GM12878 (cell line): ENCODE measurements at regions not wholly inside any gene's neighbourhood (a gene's known extent, or its start where the extent isn't known, plus 50 kb on each side); places are given as distances from the start of the nearest gene placed in this dataset.

Experiments
- ATAC-seq: fragments of 200-7000 bp; cut with Tn5 transposase; 3 replicates; pipeline ENCODE4 v1.9.1; 2020; ENCODE audit warnings: mild to moderate bottlenecking, moderate library complexity
- BruUV-seq: library from RNA; stranded (reverse); fragments of 400-500 nt; replicated peaks from 2 replicates; lab custom pipeline; 2021; lab: Mats Ljungman, UMichigan
- CTCF ChIA-PET: fragments of 300-600 bp; sonication (Branson Sonifier 250); formaldehyde crosslinking; extraction: SDS; loops from one replicate; lab custom pipeline; 2021; ENCODE audit warnings: inconsistent platforms; lab: Yijun Ruan, JAX
- POLR2A ChIA-PET: fragments of 350-600 bp; formaldehyde crosslinking; extraction: SDS; loops from one replicate; lab custom pipeline; 2021; ENCODE audit warnings: inconsistent platforms; lab: Charles Lee
- RAD21 ChIA-PET: fragments of 300-600 bp; sonication (Branson Sonifier 250); formaldehyde crosslinking; loops from one replicate; lab custom pipeline; 2023; ENCODE audit warnings: antibody characterized with exemption; ENCODE audit not compliant: unreplicated experiment; lab: Charles Lee
- SMC1A ChIA-PET: fragments of 300-600 bp; sonication (Branson Sonifier 250); formaldehyde crosslinking; loops from one replicate; lab custom pipeline; 2023; ENCODE audit not compliant: unreplicated experiment, uncharacterized antibody; lab: Charles Lee
- DNase-seq: peaks from one replicate; pipeline ENCODE4 v3.0.0-alpha.2; 2011; ENCODE audit warnings: low read depth, low spot score
- FAIRE-seq: peaks from 3 replicates; lab custom pipeline; 2011; peaks lifted over from hg19 to GRCh38; lab: Jason Lieb, UNC
- H2AFZ ChIP-seq: 2 replicates; pipeline ENCODE4 v1.6.0; 2011; ENCODE audit warnings: low read depth, low read length, control low read depth; ENCODE audit not compliant: control insufficient read depth
- H3K27ac ChIP-seq: 2 replicates; pipeline ENCODE4 v1.5.1; 2011; ENCODE audit warnings: control low read depth; ENCODE audit not compliant: control insufficient read depth, insufficient read depth
- H3K27me3 ChIP-seq, 2 experiments: replicated peaks in 1 of 2; 2 replicates each; pipeline versions ENCODE4 v1.6.0 to v1.6.1; 2011; ENCODE audit warnings: low read length in 1 of 2; ENCODE audit not compliant: control insufficient read depth in 2 of 2, insufficient read depth in 2 of 2
- H3K36me3 ChIP-seq, 2 experiments: 2 replicates each; pipeline ENCODE4 v1.5.1; 2011; ENCODE audit warnings: low read length in 1 of 2; ENCODE audit not compliant: control insufficient read depth in 2 of 2, insufficient read depth in 2 of 2
- H3K4me1 ChIP-seq: 2 replicates; pipeline ENCODE4 v1.6.1; 2011; ENCODE audit warnings: mild to moderate bottlenecking, low read length, moderate library complexity, mixed read lengths; ENCODE audit not compliant: control insufficient read depth, insufficient read depth
- H3K4me2 ChIP-seq: 2 replicates; pipeline ENCODE4 v1.6.0; 2011; ENCODE audit warnings: control low read depth; ENCODE audit not compliant: control insufficient read depth, insufficient read depth
- H3K4me3 ChIP-seq: fragments of 200-600 bp; sonication (generic); 2 replicates; pipeline ENCODE4 v1.5.1; 2016
- H3K79me2 ChIP-seq: 2 replicates; pipeline ENCODE4 v1.6.0; 2011; ENCODE audit warnings: low read length; ENCODE audit not compliant: control insufficient read depth, insufficient read depth
- H3K9ac ChIP-seq: 2 replicates; pipeline ENCODE4 v1.8.0; 2011; ENCODE audit warnings: low read length, control low read depth, mixed read lengths; ENCODE audit not compliant: control insufficient read depth, insufficient read depth
- H3K9me3 ChIP-seq: replicated peaks from 3 replicates; pipeline ENCODE4 v1.5.1; 2011; ENCODE audit warnings: mild to moderate bottlenecking, low read length; ENCODE audit not compliant: control insufficient read depth, insufficient read depth
- H4K20me1 ChIP-seq: 2 replicates; pipeline ENCODE4 v1.6.0; 2011; ENCODE audit not compliant: control insufficient read depth, insufficient read depth
- ATF7 ChIP-seq: fragments of 450-650 bp; IDR thresholded peaks from 2 replicates; pipeline ENCODE4 v1.6.1; 2016; ENCODE audit warnings: low read depth, mild to moderate bottlenecking
- CHD2 ChIP-seq: IDR thresholded peaks from 2 replicates; pipeline ENCODE4 v1.6.1; 2011; ENCODE audit warnings: low read depth, low read length, improper control_type of control experiment, borderline replicate concordance
- CREB1 ChIP-seq: IDR thresholded peaks from 2 replicates; pipeline ENCODE4 v1.6.1; 2012; ENCODE audit warnings: low read depth, mild to moderate bottlenecking, inconsistent platforms
- HCFC1 ChIP-seq: fragments of 150-350 bp; IDR thresholded peaks from 2 replicates; pipeline ENCODE4 v1.6.1; 2014; ENCODE audit warnings: low read length
- IKZF2 ChIP-seq, 2 experiments: fragments of 450-650 bp; IDR thresholded peaks; 2 replicates each; pipeline ENCODE4 v1.6.1; 2017; ENCODE audit warnings: mild to moderate bottlenecking in 2 of 2, moderate library complexity in 2 of 2
- IRF5 ChIP-seq: fragments of 450-650 bp; IDR thresholded peaks from 2 replicates; pipeline ENCODE4 v1.6.1; 2017; ENCODE audit warnings: borderline replicate concordance
- MXI1 ChIP-seq: fragments of 150-350 bp; IDR thresholded peaks from 2 replicates; pipeline ENCODE4 v1.6.1; 2011; ENCODE audit warnings: low read depth, mild to moderate bottlenecking, inconsistent platforms, low read length, improper control_type of control experiment
- NFIC ChIP-seq: IDR thresholded peaks from 2 replicates; pipeline ENCODE4 v1.6.1; 2012; ENCODE audit warnings: low read depth, mild to moderate bottlenecking, inconsistent platforms, low read length, moderate library complexity
- PKNOX1 ChIP-seq: fragments of 450-650 bp; IDR thresholded peaks from 2 replicates; pipeline ENCODE4 v1.6.1; 2016; ENCODE audit warnings: mild to moderate bottlenecking
- POLR2A ChIP-seq: IDR thresholded peaks from 2 replicates; pipeline ENCODE4 v1.6.1; 2011; ENCODE audit warnings: low read depth, mild to moderate bottlenecking, low read length
- POLR2AphosphoS5 ChIP-seq: IDR thresholded peaks from 2 replicates; pipeline ENCODE4 v1.6.1; 2011; ENCODE audit warnings: mild to moderate bottlenecking, low read length, inconsistent platforms
- RCOR1 ChIP-seq: conservative IDR thresholded peaks from 2 replicates; pipeline ENCODE4 v1.6.1; 2012; ENCODE audit warnings: low read depth, low read length, improper control_type of control experiment
- RELA ChIP-seq: fragments of 450-650 bp; IDR thresholded peaks from 2 replicates; pipeline ENCODE4 v1.8.0; 2014; ENCODE audit warnings: borderline replicate concordance; ENCODE audit not compliant: partially characterized antibody
- RUNX3 ChIP-seq: IDR thresholded peaks from 2 replicates; pipeline ENCODE4 v1.6.1; 2012; ENCODE audit warnings: low read length, inconsistent platforms
- SMC3 ChIP-seq: IDR thresholded peaks from 2 replicates; pipeline ENCODE4 v1.6.1; 2011; ENCODE audit warnings: low read length, improper control_type of control experiment, borderline replicate concordance
- TBL1XR1 ChIP-seq: IDR thresholded peaks from 2 replicates; pipeline ENCODE4 v1.6.1; 2012; ENCODE audit warnings: low read depth, low read length, improper control_type of control experiment
- TCF12 ChIP-seq: IDR thresholded peaks from 2 replicates; pipeline ENCODE4 v1.6.1; 2011; ENCODE audit warnings: low read depth, mild to moderate bottlenecking, low read length
- YBX1 ChIP-seq: fragments of 450-650 bp; IDR thresholded peaks from 2 replicates; pipeline ENCODE4 v1.6.1; 2016; ENCODE audit warnings: antibody characterized with exemption
- ZNF687 ChIP-seq: fragments of 450-650 bp; IDR thresholded peaks from 2 replicates; pipeline ENCODE4 v1.6.1; 2017; ENCODE audit warnings: mild to moderate bottlenecking, moderate library complexity
- WGBS: methylation state at CpG from one replicate; pipeline ENCODE4 v1.1.6; 2016; ENCODE audit warnings: low lambda C conversion rate; ENCODE audit not compliant: insufficient replicate concordance, insufficient coverage; ENCODE audit errors: missing lambda C conversion rate; 5-methylcytosine and 5-hydroxymethylcytosine counted together
- in situ Hi-C: fragments of 300-500 bp; cut with MboI; formaldehyde crosslinking; loops from 9 replicates; pipeline ENCODE4 v1.14.3; 2018; ENCODE audit warnings: mixed read lengths
- intact Hi-C: fragments of 100-400 bp; cut with micrococcal nuclease; formaldehyde crosslinking; loops from one replicate; pipeline ENCODE4 v1.14.2; 2022; ENCODE audit not compliant: unreplicated experiment

GRCh38 chr17:72423286-72423589 is 302.4 kb downstream of the SOX9 start (continued):
- TF ChIP-seq PKNOX1 (0 out of 2 replicates have a peak, but pooled peaks have one; percentile 38), HCFC1 (no peak), NFIC (0 out of 2 replicates have a peak, but pooled peaks have one; percentile 2), POLR2A (peak; percentile 22; the same call in 1 of the 2 replicates), ATF7 (0 out of 2 replicates have a peak, but pooled peaks have one; percentile 77), CREB1 (0 out of 2 replicates have a peak, but pooled peaks have one; percentile 8), YBX1 (0 out of 2 replicates have a peak, but pooled peaks have one; percentile 44), RELA (no peak), IKZF2 (IDR thresholded peaks at IDR 0.05) (peak in 1 of 2 experiments; percentile 92; a peak in 2 of 4 replicates), IRF5 (peak; percentile 79), RUNX3 (peak; percentile 78)

GRCh38 chr17:72423718-72424117 is 302.9 kb downstream of the SOX9 start:
- intact Hi-C loops, result loop anchor here (1.0 to 5.0 kb wide), 6 partner anchors 42 to 418 kb away; no protein-coding TSS in a partner anchor
- ChIA-PET CTCF (interaction anchor here (0.8 to 9.8 kb wide), 10 partner anchors 15 to 303 kb away, joined by 3 to 101 read pairs (median 4); partner anchors contain the start of gene SOX9), POLR2A (interaction anchor here (0.6 to 9.6 kb wide), 14 partner anchors 32 to 419 kb away, joined by 3 to 170 read pairs (median 6); no protein-coding TSS in a partner anchor), SMC1A (interaction anchor here (1.2 to 12.7 kb wide), 13 partner anchors 12 to 303 kb away, joined by 3 to 335 read pairs (median 13); partner anchors contain the start of gene SOX9), RAD21 (interaction anchor here (0.5 to 11.4 kb wide), 14 partner anchors 8 to 832 kb away, joined by 3 to 361 read pairs (median 24); partner anchors contain the start of gene SOX9)
- Histone ChIP-seq H3K79me2 (peaks cover 22% of the 10 kb centered on the region), H3K4me2 (peak overlapping the region; percentile 48), H4K20me1 (no peaks in the 10 kb centered on the region), H2AFZ (peak overlapping the region; percentile 40; the same call in 1 of the 2 replicates), H3K36me3 (peaks cover 0 to 2% of the 10 kb centered on the region in 2 experiments; a peak in 1 of 4 replicates), H3K4me1 (peaks cover 64% of the 10 kb centered on the region), H3K9me3 (peaks cover 1% of the 10 kb centered on the region; the same call in 2 of the 3 replicates), H3K4me3 (peak overlapping the region; percentile 48; the same call in 1 of the 2 replicates), H3K27me3 (no peaks in the 10 kb centered on the region), H3K27ac (peak overlapping the region; percentile 95), H3K9ac (peak overlapping the region; percentile 76)
- under 1% methylated on average over 14 of the region's 14 CpGs for WGBS
- no TSS peak for BruUV-seq
- in situ Hi-C loops, result loop anchor here (5.0 to 25.0 kb wide), 5 partner anchors 94 to 1864 kb away; partner anchors contain the start of gene SOX9
- no peak for FAIRE-seq
- ATAC-seq, result peak; percentile 8
- no peak for DNase-seq
- TF ChIP-seq MXI1, result 0 out of 2 replicates have a peak, but pooled peaks have one; percentile 43
- no peak for TF ChIP-seq RCOR1
- TF ChIP-seq ZNF687, result peak; percentile 68
- TF ChIP-seq TCF12, result peak; percentile 83
- 0 out of 2 replicates have a peak, but pooled peaks have one; percentile 16 for TF ChIP-seq TBL1XR1
- TF ChIP-seq SMC3, result peak; percentile 17; the same call in 1 of the 2 replicates
- peak; percentile 50 for TF ChIP-seq POLR2AphosphoS5
- peak; percentile 25; the same call in 1 of the 2 replicates for TF ChIP-seq CHD2
